Ovary (tissue), 7 donors: ENCODE measurements at regions not wholly inside any gene's neighbourhood (a gene's known extent, or its start where the extent isn't known, plus 50 kb on each side); places are given as distances from the start of the nearest gene placed in this dataset.
"Not testable (repeated sequence)": the region's sequence is repeated elsewhere in the genome, so short reads cannot be mapped to it uniquely, and the experiment has no call there.

Experiments
- DNase-seq, 5 donors: peaks; one replicate each; pipeline ENCODE4 v3.0.0-alpha.2; 2019 to 2020
- H3K27ac ChIP-seq, 2 donors: fragments of 200-600 bp; one replicate each; pipeline versions ENCODE4 v1.5.1 to v1.8.0; 2019 to 2022
- H3K27me3 ChIP-seq: fragments of 200-600 bp; one replicate; pipeline ENCODE4 v1.8.0; 2022
- H3K36me3 ChIP-seq: fragments of 200-600 bp; sonication (generic); one replicate; pipeline ENCODE4 v1.5.1; 2019
- H3K4me1 ChIP-seq: one replicate; pipeline ENCODE4 v1.8.1; 2013; ENCODE audit warnings: mild to moderate bottlenecking, moderate library complexity; ENCODE audit not compliant: insufficient read depth
- H3K4me3 ChIP-seq: fragments of 200-600 bp; sonication (generic); one replicate; pipeline ENCODE4 v1.5.1; 2017
- H3K9me3 ChIP-seq, 2 donors: fragments of 200-600 bp in 1 of 2; sonication (generic) in 1 of 2; one replicate each; pipeline versions ENCODE4 v1.5.1 to v1.8.1; 2013 to 2019; ENCODE audit warnings: mild to moderate bottlenecking in 1 of 2, moderate library complexity in 1 of 2
- EP300 ChIP-seq: sonication (generic); formaldehyde crosslinking; IDR thresholded peaks from one replicate; pipeline ENCODE4 v1.6.1; 2017; ENCODE audit warnings: antibody characterized with exemption
- POLR2A ChIP-seq: fragments of 450-650 bp; IDR thresholded peaks from one replicate; pipeline ENCODE4 v1.6.1; 2017; ENCODE audit warnings: antibody characterized with exemption, mild to moderate bottlenecking, moderate library complexity
- WGBS, 3 donors: extraction: QIAGEN DNeasy Blood & Tissue Kit in 1 of 3; methylation state at CpG; one replicate each; pipeline versions ENCODE4 v1.1.5 to v1.1.7; 2013 to 2017; 5-methylcytosine and 5-hydroxymethylcytosine counted together
- intact Hi-C, 4 donors: fragments of 100-400 bp; cut with DNase I; formaldehyde crosslinking; loops; one replicate each; pipeline versions ENCODE4 v1.11.0 to v1.15.1; 2022 to 2023
- TF ChIP-seq, protein P1 (sequence below), 3 donors: fragments of 450-650 bp in 2 of 3; fragments of 200-600 bp in 1 of 3; IDR thresholded peaks; one replicate each; pipeline versions ENCODE4 v1.5.1 to v1.8.0; 2016 to 2022; ENCODE audit warnings: antibody characterized with exemption in 3 of 3, mild to moderate bottlenecking in 1 of 3
- donor health status: DM: no; HTN: no; CAD: no; lungs with moderate emphysema.
- donor health status: DM: no; HTN: no; CAD: no.
- donor health status: Bipolar disorder and iron deficiency.
- donor health status: DM: no; HTN: no; CAD: no.
- donor health status: DM: yes; HTN: yes; CAD: no.

DNA sequence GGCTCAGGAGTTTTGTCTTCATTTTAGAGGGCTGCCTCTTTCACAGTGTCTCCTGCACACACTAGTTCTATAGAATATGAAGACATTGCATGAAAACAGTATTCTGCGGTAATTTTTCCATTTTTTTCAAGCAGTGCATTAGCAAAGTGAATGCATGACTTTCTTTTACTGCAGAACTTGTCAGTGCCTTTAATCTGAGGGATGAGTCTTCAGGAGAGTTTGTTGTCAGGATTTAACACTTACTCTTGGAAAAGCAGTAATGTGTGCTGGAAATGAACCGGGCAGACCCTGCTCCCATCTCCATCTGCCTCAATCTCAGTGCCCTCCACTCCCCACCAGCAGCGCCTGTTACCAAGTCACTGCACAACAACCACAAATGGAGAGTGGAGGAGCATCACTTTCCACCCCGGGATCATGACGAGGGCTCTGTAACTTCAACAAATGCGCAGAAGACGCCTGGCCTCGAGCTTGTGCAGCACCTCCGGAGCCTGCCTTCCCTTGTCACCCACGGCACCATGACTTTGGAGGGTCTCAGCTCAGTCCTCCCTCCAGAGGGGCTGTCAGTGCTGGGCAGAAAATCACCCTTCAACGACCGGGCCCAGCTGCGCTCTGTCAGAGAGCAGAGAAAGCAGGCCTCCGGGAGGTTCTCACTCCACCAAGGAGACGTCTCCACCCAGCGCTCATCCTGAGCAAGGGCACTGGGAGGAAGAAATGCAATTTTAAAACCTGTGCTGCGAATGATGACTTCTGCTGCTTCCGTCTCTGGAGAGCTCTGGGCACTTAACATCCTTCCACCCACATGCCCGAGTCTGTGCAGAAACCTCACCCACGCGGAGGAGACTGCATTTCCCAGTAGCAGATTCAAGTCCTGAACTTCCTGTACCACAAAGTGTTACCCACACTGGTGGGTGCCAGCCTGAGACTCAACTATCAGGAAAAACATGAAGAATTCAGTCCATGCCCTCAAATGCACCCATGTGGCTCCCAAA lies 255.7 kb downstream of the ADGRD1 start:
- H3K9me3 ChIP-seq = no peaks in the 10 kb centered on the region
- no peak overlapping the region for H3K27ac ChIP-seq
- TF ChIP-seq EP300 (no peak), POLR2A (no peak)
- TF ChIP-seq, protein P1, sequence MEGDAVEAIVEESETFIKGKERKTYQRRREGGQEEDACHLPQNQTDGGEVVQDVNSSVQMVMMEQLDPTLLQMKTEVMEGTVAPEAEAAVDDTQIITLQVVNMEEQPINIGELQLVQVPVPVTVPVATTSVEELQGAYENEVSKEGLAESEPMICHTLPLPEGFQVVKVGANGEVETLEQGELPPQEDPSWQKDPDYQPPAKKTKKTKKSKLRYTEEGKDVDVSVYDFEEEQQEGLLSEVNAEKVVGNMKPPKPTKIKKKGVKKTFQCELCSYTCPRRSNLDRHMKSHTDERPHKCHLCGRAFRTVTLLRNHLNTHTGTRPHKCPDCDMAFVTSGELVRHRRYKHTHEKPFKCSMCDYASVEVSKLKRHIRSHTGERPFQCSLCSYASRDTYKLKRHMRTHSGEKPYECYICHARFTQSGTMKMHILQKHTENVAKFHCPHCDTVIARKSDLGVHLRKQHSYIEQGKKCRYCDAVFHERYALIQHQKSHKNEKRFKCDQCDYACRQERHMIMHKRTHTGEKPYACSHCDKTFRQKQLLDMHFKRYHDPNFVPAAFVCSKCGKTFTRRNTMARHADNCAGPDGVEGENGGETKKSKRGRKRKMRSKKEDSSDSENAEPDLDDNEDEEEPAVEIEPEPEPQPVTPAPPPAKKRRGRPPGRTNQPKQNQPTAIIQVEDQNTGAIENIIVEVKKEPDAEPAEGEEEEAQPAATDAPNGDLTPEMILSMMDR (IDR thresholded peaks at IDR 0.05) = no peak
- no peaks in the 10 kb centered on the region for H3K4me1 ChIP-seq
- no peaks in the 10 kb centered on the region for H3K27me3 ChIP-seq
- no peaks in the 10 kb centered on the region for H3K36me3 ChIP-seq
- no peak overlapping the region for H3K4me3 ChIP-seq
- 81 to 86% (median 84%) methylated on average over 21 of the region's 21 CpGs for WGBS, 3 donors
- intact Hi-C loops = loop anchor here in 1 of 4 donors (2.0 kb wide), 1 partner anchor 45 kb away; no protein-coding TSS in a partner anchor
- no peak for DNase-seq

DNA sequence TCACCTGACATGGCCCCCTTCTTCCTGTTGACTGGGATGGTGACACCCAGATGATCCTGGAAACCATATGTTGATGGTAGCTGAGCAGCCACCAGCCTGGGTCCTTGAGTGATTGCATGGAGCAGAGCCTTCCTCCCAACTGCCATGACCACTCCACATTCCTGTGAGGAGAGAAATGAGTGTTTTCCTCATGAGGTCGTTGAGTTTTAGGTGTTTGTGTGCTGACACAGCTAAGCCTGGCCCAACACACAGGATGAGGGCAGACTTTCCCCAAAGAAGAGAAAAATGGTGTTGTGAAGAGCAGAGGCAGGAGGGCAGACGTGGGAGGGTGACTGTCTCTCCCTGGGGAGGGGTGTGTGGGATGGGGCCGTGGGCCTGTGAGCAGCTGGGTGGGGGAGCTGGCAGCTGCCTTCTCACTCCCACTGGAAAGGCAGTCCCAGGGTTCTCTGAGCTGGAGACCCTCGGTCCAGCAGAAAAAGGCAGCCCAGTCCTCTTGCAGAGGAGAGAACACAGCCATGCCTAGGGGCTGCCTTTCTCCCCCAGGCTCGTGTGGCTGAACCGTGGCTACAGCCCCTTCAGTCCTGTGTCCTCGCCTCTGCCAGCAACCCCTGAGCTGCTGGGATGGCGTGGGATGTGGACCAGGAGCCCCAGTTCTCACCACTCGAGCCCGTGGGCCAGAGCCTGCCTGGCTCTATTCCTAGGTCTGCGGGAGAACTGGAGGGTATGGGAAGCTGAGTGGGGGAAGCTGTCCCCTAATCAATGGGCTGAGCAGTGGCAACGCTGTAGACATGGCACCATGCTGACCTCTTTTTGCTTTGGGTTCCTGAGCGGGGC lies 257.0 kb downstream of the ADGRD1 start:
- WGBS, 3 donors = 53 to 56% (median 54%) methylated on average over 13 of the region's 13 CpGs
- Histone ChIP-seq H3K4me3 (no peak overlapping the region), H3K4me1 (no peaks in the 10 kb centered on the region), H3K36me3 (no peaks in the 10 kb centered on the region), H3K27ac (no peak overlapping the region), H3K27me3 (no peaks in the 10 kb centered on the region), H3K9me3 (no peaks in the 10 kb centered on the region)
- intact Hi-C loops = no loop called here
- TF ChIP-seq, protein P1 (IDR thresholded peaks at IDR 0.05) = no peak
- TF ChIP-seq POLR2A (no peak), EP300 (no peak)
- DNase-seq = no peak

DNA sequence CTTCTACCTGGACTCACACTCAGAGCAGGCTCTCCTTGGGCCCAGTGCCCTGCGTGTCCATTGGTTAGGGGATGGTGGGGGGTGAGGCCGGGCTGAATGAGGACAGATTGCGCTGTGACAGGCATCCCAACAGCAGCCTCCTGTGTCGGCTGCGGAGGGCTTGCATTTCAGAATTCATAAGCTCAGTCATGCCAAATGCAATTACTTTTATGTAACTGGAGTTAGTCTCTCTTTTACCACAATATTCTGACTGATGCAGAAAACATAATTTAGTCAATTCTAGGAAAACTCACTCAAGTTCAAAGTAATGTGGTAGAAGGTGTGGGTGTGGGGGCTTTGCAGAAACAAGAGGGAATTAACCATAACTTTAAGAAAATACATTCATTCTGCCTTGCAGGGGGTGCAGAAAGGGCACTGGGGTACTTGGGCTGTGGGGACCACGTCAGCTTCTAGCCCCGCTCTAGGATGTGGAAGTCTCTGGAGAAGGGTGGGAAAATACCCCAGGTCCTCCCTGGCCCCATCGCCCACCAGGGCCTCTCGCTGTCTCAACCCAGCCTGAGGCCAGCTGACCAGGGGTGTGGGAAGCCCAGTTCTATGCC lies 257.7 kb downstream of the ADGRD1 start:
- DNase-seq = no peak
- WGBS, 3 donors = 80 to 87% (median 82%) methylated on average over 9 of the region's 9 CpGs
- TF ChIP-seq POLR2A (no peak), EP300 (no peak)
- TF ChIP-seq, protein P1 (IDR thresholded peaks at IDR 0.05) = no peak
- no peaks in the 10 kb centered on the region for H3K9me3 ChIP-seq
- intact Hi-C loops = no loop called here
- H3K27ac ChIP-seq = no peak overlapping the region
- no peak overlapping the region for H3K4me3 ChIP-seq
- no peaks in the 10 kb centered on the region for H3K4me1 ChIP-seq
- H3K27me3 ChIP-seq = no peaks in the 10 kb centered on the region
- no peaks in the 10 kb centered on the region for H3K36me3 ChIP-seq

DNA sequence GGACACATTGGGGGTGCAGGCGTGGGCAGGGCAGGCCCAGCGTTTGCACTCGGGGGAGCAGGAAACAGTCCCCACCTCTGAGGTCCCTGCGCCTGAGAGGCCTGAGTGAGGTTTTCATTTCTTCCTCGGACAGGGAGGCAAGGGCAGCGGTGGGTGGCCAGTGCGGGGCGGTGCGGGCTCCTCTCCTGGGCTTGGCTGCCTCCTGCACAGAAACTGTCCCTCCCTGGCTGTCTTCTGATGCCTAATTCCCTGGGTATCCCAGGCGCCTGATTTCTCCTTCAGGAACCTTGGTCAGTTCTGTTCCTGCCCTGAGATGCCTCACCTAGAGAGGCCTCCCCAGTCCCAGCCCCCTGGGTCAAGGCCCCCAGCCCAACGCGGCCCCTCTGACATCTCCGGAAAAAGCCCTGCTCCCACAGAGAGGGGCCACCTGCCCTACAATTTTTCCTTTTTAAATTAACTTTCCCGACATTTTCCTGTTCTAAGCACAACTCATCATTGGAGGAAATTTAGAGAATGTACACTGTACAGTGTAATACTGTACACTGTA lies 260.3 kb downstream of the ADGRD1 start:
- Histone ChIP-seq H3K9me3 (no peaks in the 10 kb centered on the region), H3K4me3 (no peak overlapping the region), H3K4me1 (no peaks in the 10 kb centered on the region), H3K27me3 (no peaks in the 10 kb centered on the region), H3K36me3 (no peaks in the 10 kb centered on the region), H3K27ac (no peak overlapping the region)
- intact Hi-C loops = no loop called here
- no peak for DNase-seq
- TF ChIP-seq, protein P1 (IDR thresholded peaks at IDR 0.05) = no peak
- TF ChIP-seq POLR2A = no peak
- no peak for TF ChIP-seq EP300
- WGBS, 3 donors = 76 to 82% (median 78%) methylated on average over 14 of the region's 14 CpGs

DNA sequence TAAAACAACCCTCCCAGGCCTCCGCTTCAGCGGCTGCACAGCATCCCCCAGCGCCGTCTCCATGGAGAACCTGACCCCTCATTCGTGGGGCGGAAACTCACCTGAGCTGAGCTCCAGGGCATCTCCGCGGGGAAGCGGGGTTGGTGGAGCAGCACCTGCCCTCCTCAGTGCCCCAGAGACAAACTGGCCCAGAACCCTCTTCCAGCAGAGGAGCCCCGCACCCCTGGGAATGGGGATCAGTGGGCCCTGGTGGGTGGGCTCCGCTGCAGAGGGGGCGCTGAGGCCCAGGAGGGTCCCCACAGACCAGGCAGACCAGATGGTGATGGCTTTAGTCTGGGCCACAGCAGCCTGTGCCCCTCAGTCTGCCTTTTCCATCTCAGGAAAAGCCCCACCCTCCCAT lies 261.2 kb downstream of the ADGRD1 start:
- H3K4me1 ChIP-seq, intact Hi-C loops, H3K9me3 ChIP-seq, H3K27ac ChIP-seq, H3K36me3 ChIP-seq, H3K27me3 ChIP-seq, H3K4me3 ChIP-seq, DNase-seq: not testable (repeated sequence)
- WGBS, 3 donors = 82 to 96% (median 88%) methylated on average over 10 to 12 of the region's 12 CpGs

DNA sequence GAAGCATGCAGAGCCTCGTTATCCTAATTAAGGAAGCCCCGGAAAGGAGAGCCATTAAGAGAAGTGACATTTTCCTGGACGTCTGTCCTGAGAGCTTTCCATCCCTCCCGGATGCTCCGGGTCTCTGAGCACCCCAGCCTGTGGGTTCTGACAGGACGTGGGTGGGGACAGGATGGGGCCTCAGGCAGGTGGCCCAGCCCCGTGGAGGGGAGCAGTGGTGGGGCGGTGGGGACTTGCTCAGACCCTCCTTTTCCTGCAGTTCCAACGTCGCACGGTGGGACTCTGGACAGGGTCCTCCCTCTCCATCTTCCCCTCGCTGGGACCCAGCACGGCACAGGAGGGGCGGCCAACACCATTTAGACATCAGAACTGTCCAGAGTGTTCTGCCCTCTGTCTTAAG lies 262.9 kb downstream of the ADGRD1 start:
- intact Hi-C loops, H3K36me3 ChIP-seq, H3K4me1 ChIP-seq, H3K27ac ChIP-seq, H3K4me3 ChIP-seq, DNase-seq, H3K27me3 ChIP-seq, H3K9me3 ChIP-seq: not testable (repeated sequence)
- WGBS, 3 donors = 31 to 35% (median 34%) methylated on average over 10 to 14 of the region's 14 CpGs
